Hepatocyte (in vitro differentiated cells): ENCODE measurements at regions not wholly inside any gene's neighbourhood (a gene's known extent, or its start where the extent isn't known, plus 50 kb on each side); places are given as distances from the start of the nearest gene placed in this dataset.

Experiments
- DNase-seq: peaks from one replicate; pipeline ENCODE4 v3.0.0-alpha.2; 2016; ENCODE audit warnings: low spot score
- H2AFZ ChIP-seq: fragments of 200-600 bp; sonication (generic); 2 replicates; pipeline ENCODE4 v1.6.0; 2016; ENCODE audit warnings: antibody characterized with exemption, mild to moderate bottlenecking
- H3K27ac ChIP-seq: fragments of 200-600 bp; sonication (generic); 2 replicates; pipeline ENCODE4 v1.5.1; 2016; ENCODE audit warnings: mild to moderate bottlenecking
- H3K27me3 ChIP-seq: fragments of 200-600 bp; sonication (generic); 2 replicates; pipeline ENCODE4 v1.6.1; 2016
- H3K36me3 ChIP-seq: fragments of 200-600 bp; sonication (generic); replicated peaks from 2 replicates; pipeline ENCODE4 v1.5.1; 2016; ENCODE audit warnings: low read depth; ENCODE audit not compliant: insufficient read depth
- H3K4me1 ChIP-seq: fragments of 200-600 bp; sonication (generic); 2 replicates; pipeline ENCODE4 v1.5.1; 2016; ENCODE audit warnings: mild to moderate bottlenecking, moderate library complexity; ENCODE audit not compliant: insufficient read depth
- H3K4me2 ChIP-seq: fragments of 200-600 bp; sonication (generic); 2 replicates; pipeline ENCODE4 v1.6.0; 2016
- H3K4me3 ChIP-seq: fragments of 200-600 bp; sonication (generic); 2 replicates; pipeline ENCODE4 v1.5.1; 2016; ENCODE audit warnings: mild to moderate bottlenecking
- H3K79me2 ChIP-seq: fragments of 200-600 bp; sonication (generic); 2 replicates; pipeline ENCODE4 v1.6.0; 2017; ENCODE audit warnings: mild to moderate bottlenecking
- H3K9me2 ChIP-seq: fragments of 200-600 bp; sonication (generic); replicated peaks from 2 replicates; pipeline ENCODE4 v1.6.0; 2017; ENCODE audit warnings: mild to moderate bottlenecking; ENCODE audit not compliant: insufficient read depth
- H3K9me3 ChIP-seq: fragments of 200-600 bp; sonication (generic); 2 replicates; pipeline ENCODE4 v1.5.1; 2016; ENCODE audit warnings: low read depth, mild to moderate bottlenecking
- H4K20me1 ChIP-seq: fragments of 200-600 bp; sonication (generic); 2 replicates; pipeline ENCODE4 v1.6.0; 2016; ENCODE audit warnings: mild to moderate bottlenecking; ENCODE audit not compliant: insufficient read depth, poor library complexity, severe bottlenecking
- EZH2 ChIP-seq: fragments of 200-600 bp; sonication (generic); IDR thresholded peaks from 2 replicates; pipeline ENCODE4 v1.6.1; 2016; ENCODE audit warnings: antibody characterized with exemption, mild to moderate bottlenecking, borderline replicate concordance
- EZH2phosphoT487 ChIP-seq: fragments of 200-600 bp; sonication (generic); IDR thresholded peaks from one replicate; pipeline ENCODE4 v1.6.1; 2018; ENCODE audit warnings: antibody characterized with exemption, mild to moderate bottlenecking, low read depth, moderate library complexity; ENCODE audit not compliant: unreplicated experiment, severe bottlenecking
- WGBS: methylation state at CpG from one replicate; pipeline ENCODE4 v1.1.6; 2016; ENCODE audit warnings: low lambda C conversion rate; ENCODE audit errors: missing lambda C conversion rate; 5-methylcytosine and 5-hydroxymethylcytosine counted together
- TF ChIP-seq, protein P1 (sequence below): fragments of 200-600 bp; sonication (generic); IDR thresholded peaks from 2 replicates; pipeline ENCODE4 v1.5.1; 2016; ENCODE audit warnings: antibody characterized with exemption, mild to moderate bottlenecking; ENCODE audit not compliant: poor library complexity

DNA sequence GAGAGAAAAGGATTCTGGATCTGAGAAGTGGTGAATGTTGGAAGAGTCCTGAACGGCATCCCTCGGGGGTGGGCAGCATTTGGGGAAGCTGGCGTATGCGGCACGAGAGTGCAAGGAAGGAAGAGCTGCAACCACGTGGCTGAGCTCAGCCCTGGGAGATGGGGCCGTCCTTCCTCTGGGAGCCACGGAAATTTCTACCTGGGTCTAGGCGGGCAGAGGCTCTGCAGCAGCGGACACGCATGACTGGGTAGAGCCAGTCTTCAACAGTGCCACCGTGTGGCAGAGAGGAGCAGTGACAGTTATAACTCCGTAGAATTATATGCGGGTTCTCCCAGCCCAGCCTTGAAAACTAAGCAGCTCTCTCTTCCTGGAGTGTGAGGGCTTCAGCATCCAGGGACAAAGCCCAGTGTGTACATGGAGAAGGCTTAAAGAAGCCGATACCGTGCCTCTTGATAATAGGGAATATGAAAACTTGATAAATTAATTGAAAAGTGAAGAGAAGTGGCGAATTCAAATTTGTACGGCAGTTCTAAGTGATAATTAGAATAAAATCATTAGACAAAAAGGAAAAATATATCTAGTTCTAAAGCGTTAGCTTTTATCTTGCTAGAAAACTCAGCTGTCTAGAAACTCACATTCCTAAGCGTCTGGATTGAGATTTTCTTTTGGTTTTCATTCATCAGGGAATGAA lies 82.9 kb upstream of the STXBP6 start:
- Histone ChIP-seq H3K4me2 (peak overlapping the region; percentile 71), H4K20me1 (no peaks in the 10 kb centered on the region), H3K27ac (no peak overlapping the region), H3K4me3 (no peak overlapping the region), H3K9me2 (no peaks in the 10 kb centered on the region), H3K79me2 (no peaks in the 10 kb centered on the region), H3K27me3 (no peaks in the 10 kb centered on the region), H3K4me1 (no peaks in the 10 kb centered on the region), H3K9me3 (no peaks in the 10 kb centered on the region), H3K36me3 (no peaks in the 10 kb centered on the region), H2AFZ (peak overlapping the region; percentile 55)
- WGBS: 15% methylated on average over 20 of the region's 20 CpGs
- DNase-seq: peak; percentile 90
- no peak for TF ChIP-seq EZH2phosphoT487
- TF ChIP-seq EZH2: no peak
- TF ChIP-seq, protein P1, sequence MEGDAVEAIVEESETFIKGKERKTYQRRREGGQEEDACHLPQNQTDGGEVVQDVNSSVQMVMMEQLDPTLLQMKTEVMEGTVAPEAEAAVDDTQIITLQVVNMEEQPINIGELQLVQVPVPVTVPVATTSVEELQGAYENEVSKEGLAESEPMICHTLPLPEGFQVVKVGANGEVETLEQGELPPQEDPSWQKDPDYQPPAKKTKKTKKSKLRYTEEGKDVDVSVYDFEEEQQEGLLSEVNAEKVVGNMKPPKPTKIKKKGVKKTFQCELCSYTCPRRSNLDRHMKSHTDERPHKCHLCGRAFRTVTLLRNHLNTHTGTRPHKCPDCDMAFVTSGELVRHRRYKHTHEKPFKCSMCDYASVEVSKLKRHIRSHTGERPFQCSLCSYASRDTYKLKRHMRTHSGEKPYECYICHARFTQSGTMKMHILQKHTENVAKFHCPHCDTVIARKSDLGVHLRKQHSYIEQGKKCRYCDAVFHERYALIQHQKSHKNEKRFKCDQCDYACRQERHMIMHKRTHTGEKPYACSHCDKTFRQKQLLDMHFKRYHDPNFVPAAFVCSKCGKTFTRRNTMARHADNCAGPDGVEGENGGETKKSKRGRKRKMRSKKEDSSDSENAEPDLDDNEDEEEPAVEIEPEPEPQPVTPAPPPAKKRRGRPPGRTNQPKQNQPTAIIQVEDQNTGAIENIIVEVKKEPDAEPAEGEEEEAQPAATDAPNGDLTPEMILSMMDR: peak; percentile 93

GRCh38 chr14:25132094-25132493 lies 82.1 kb upstream of the STXBP6 start:
- Histone ChIP-seq H3K4me2 (no peak overlapping the region), H3K4me1 (no peaks in the 10 kb centered on the region), H3K9me3 (no peaks in the 10 kb centered on the region), H2AFZ (no peak overlapping the region), H3K4me3 (no peak overlapping the region), H3K27me3 (no peaks in the 10 kb centered on the region), H4K20me1 (no peaks in the 10 kb centered on the region), H3K36me3 (no peaks in the 10 kb centered on the region), H3K79me2 (no peaks in the 10 kb centered on the region), H3K9me2 (no peaks in the 10 kb centered on the region), H3K27ac (no peak overlapping the region)
- no peak for DNase-seq
- TF ChIP-seq, protein P1: no peak
- TF ChIP-seq EZH2 (no peak), EZH2phosphoT487 (no peak)
- 66% methylated on average over 2 of the region's 2 CpGs for WGBS

DNA sequence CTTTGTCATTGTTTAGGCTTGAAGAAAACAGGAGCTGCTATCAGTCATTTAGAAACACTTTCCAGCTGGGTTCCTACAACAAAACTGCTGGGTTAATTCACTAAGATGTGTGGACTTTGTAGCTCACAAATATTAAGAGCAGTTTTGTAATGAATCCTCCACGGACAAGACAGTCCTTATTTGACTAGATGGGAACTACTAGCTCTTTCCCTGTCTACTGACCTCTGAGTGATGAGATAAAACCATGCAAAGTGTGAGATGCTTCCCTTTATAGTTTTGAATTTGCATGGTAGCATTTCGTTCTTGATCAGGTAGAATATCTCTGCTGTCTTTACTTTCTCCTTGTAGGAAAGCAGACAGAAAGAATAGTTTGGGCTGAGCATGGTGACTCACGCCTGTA lies 72.9 kb upstream of the STXBP6 start:
- Histone ChIP-seq H3K27ac (peak overlapping the region; percentile 55), H3K79me2 (no peaks in the 10 kb centered on the region), H3K9me2 (no peaks in the 10 kb centered on the region), H3K9me3 (no peaks in the 10 kb centered on the region), H3K27me3 (no peaks in the 10 kb centered on the region), H3K36me3 (no peaks in the 10 kb centered on the region), H3K4me1 (no peaks in the 10 kb centered on the region), H4K20me1 (no peaks in the 10 kb centered on the region), H3K4me2 (no peak overlapping the region), H2AFZ (no peak overlapping the region), H3K4me3 (no peak overlapping the region)
- TF ChIP-seq, protein P1: no peak
- no peak for TF ChIP-seq EZH2phosphoT487
- TF ChIP-seq EZH2: no peak
- WGBS: 79% methylated on average over 3 of the region's 3 CpGs
- no peak for DNase-seq
